Ovary (tissue), 7 donors: ENCODE measurements at regions not wholly inside any gene's neighbourhood (a gene's known extent, or its start where the extent isn't known, plus 50 kb on each side); places are given as distances from the start of the nearest gene placed in this dataset.

Experiments
- DNase-seq, 5 donors: peaks; one replicate each; pipeline ENCODE4 v3.0.0-alpha.2; 2019 to 2020
- H3K27ac ChIP-seq, 2 donors: fragments of 200-600 bp; one replicate each; pipeline versions ENCODE4 v1.5.1 to v1.8.0; 2019 to 2022
- H3K27me3 ChIP-seq: fragments of 200-600 bp; one replicate; pipeline ENCODE4 v1.8.0; 2022
- H3K36me3 ChIP-seq: fragments of 200-600 bp; sonication (generic); one replicate; pipeline ENCODE4 v1.5.1; 2019
- H3K4me1 ChIP-seq: one replicate; pipeline ENCODE4 v1.8.1; 2013; ENCODE audit warnings: mild to moderate bottlenecking, moderate library complexity; ENCODE audit not compliant: insufficient read depth
- H3K4me3 ChIP-seq: fragments of 200-600 bp; sonication (generic); one replicate; pipeline ENCODE4 v1.5.1; 2017
- H3K9me3 ChIP-seq, 2 donors: fragments of 200-600 bp in 1 of 2; sonication (generic) in 1 of 2; one replicate each; pipeline versions ENCODE4 v1.5.1 to v1.8.1; 2013 to 2019; ENCODE audit warnings: mild to moderate bottlenecking in 1 of 2, moderate library complexity in 1 of 2
- CTCF ChIP-seq, 3 donors: fragments of 450-650 bp in 2 of 3; fragments of 200-600 bp in 1 of 3; IDR thresholded peaks; one replicate each; pipeline versions ENCODE4 v1.5.1 to v1.8.0; 2016 to 2022; ENCODE audit warnings: antibody characterized with exemption in 3 of 3, mild to moderate bottlenecking in 1 of 3
- EP300 ChIP-seq: sonication (generic); formaldehyde crosslinking; IDR thresholded peaks from one replicate; pipeline ENCODE4 v1.6.1; 2017; ENCODE audit warnings: antibody characterized with exemption
- POLR2A ChIP-seq: fragments of 450-650 bp; IDR thresholded peaks from one replicate; pipeline ENCODE4 v1.6.1; 2017; ENCODE audit warnings: antibody characterized with exemption, mild to moderate bottlenecking, moderate library complexity
- WGBS, 3 donors: extraction: QIAGEN DNeasy Blood & Tissue Kit in 1 of 3; methylation state at CpG; one replicate each; pipeline versions ENCODE4 v1.1.5 to v1.1.7; 2013 to 2017; 5-methylcytosine and 5-hydroxymethylcytosine counted together
- intact Hi-C, 4 donors: fragments of 100-400 bp; cut with DNase I; formaldehyde crosslinking; loops; one replicate each; pipeline versions ENCODE4 v1.11.0 to v1.15.1; 2022 to 2023
- donor health status: DM: no; HTN: no; CAD: no; lungs with moderate emphysema.
- donor health status: DM: no; HTN: no; CAD: no.
- donor health status: Bipolar disorder and iron deficiency.
- donor health status: DM: no; HTN: no; CAD: no.
- donor health status: DM: yes; HTN: yes; CAD: no.

- 80 to 88% (median 87%) methylated on average over 17 to 22 of the region's 22 CpGs for WGBS, 3 donors
- TF ChIP-seq CTCF (IDR thresholded peaks at IDR 0.05) (no peak), POLR2A (no peak), EP300 (no peak)
- intact Hi-C loops: no loop called here
- peaks cover 5% of the 10 kb centered on the region for H3K4me1 ChIP-seq
- H3K27ac ChIP-seq: no peak overlapping the region
- no peak for DNase-seq
- no peaks in the 10 kb centered on the region for H3K36me3 ChIP-seq
- H3K27me3 ChIP-seq: no peaks in the 10 kb centered on the region
- no peaks in the 10 kb centered on the region for H3K9me3 ChIP-seq
- H3K4me3 ChIP-seq: no peak overlapping the region
These were observed 134.1 kb downstream of the NCOR2 start for GRCh38 chr12:124433147-124433874.

- no peak overlapping the region for H3K27ac ChIP-seq
- 91 to 93% (median 91%) methylated on average over 8 of the region's 8 CpGs for WGBS, 3 donors
- H3K4me3 ChIP-seq: no peak overlapping the region
- intact Hi-C loops: no loop called here
- H3K36me3 ChIP-seq: no peaks in the 10 kb centered on the region
- H3K4me1 ChIP-seq: peaks cover 10% of the 10 kb centered on the region
- DNase-seq: no peak
- no peaks in the 10 kb centered on the region for H3K27me3 ChIP-seq
- no peaks in the 10 kb centered on the region for H3K9me3 ChIP-seq
- TF ChIP-seq POLR2A (no peak), CTCF (IDR thresholded peaks at IDR 0.05) (no peak), EP300 (no peak)
These were observed 135.0 kb downstream of the NCOR2 start for GRCh38 chr12:124432376-124432775.

GRCh38 chr12:124431971-124432370 is 135.4 kb downstream of the NCOR2 start:
- TF ChIP-seq EP300 (no peak), POLR2A (no peak), CTCF (IDR thresholded peaks at IDR 0.05) (no peak)
- Histone ChIP-seq H3K27ac (no peak overlapping the region), H3K4me3 (no peak overlapping the region), H3K27me3 (no peaks in the 10 kb centered on the region), H3K4me1 (peaks cover 10% of the 10 kb centered on the region), H3K36me3 (no peaks in the 10 kb centered on the region), H3K9me3 (no peaks in the 10 kb centered on the region)
- intact Hi-C loops: no loop called here
- no peak for DNase-seq
- 94 to 96% (median 94%) methylated on average over 8 of the region's 8 CpGs for WGBS, 3 donors

- TF ChIP-seq EP300: no peak
- no peak for TF ChIP-seq CTCF (IDR thresholded peaks at IDR 0.05)
- no peak for TF ChIP-seq POLR2A
- Histone ChIP-seq H3K36me3 (no peaks in the 10 kb centered on the region), H3K4me1 (peaks cover 10% of the 10 kb centered on the region), H3K9me3 (no peaks in the 10 kb centered on the region), H3K4me3 (no peak overlapping the region), H3K27me3 (no peaks in the 10 kb centered on the region), H3K27ac (no peak overlapping the region)
- intact Hi-C loops: no loop called here
- no peak for DNase-seq
- WGBS, 3 donors: 92 to 93% (median 92%) methylated on average over 23 of the region's 23 CpGs
These were observed 135.6 kb downstream of the RFLNA start for GRCh38 chr12:124430491-124430890.
